ENCODE measurements at regions not wholly inside any gene's neighbourhood (a gene's known extent, or its start where the extent isn't known, plus 50 kb on each side); places are given as distances from the start of the nearest gene placed in this dataset.

- TF ChIP-seq, protein P1, sequence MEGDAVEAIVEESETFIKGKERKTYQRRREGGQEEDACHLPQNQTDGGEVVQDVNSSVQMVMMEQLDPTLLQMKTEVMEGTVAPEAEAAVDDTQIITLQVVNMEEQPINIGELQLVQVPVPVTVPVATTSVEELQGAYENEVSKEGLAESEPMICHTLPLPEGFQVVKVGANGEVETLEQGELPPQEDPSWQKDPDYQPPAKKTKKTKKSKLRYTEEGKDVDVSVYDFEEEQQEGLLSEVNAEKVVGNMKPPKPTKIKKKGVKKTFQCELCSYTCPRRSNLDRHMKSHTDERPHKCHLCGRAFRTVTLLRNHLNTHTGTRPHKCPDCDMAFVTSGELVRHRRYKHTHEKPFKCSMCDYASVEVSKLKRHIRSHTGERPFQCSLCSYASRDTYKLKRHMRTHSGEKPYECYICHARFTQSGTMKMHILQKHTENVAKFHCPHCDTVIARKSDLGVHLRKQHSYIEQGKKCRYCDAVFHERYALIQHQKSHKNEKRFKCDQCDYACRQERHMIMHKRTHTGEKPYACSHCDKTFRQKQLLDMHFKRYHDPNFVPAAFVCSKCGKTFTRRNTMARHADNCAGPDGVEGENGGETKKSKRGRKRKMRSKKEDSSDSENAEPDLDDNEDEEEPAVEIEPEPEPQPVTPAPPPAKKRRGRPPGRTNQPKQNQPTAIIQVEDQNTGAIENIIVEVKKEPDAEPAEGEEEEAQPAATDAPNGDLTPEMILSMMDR (IDR thresholded peaks at IDR 0.05) = no peak
- no peak for TF ChIP-seq POLR2AphosphoS5 (IDR thresholded peaks at IDR 0.05; ENCODE audit: low read depth, low read length)
These were observed 155.6 kb upstream of the TBX18 start for GRCh38 chr6:84920021-84920420.
